ENCODE measurements at regions not wholly inside any gene's neighbourhood (a gene's known extent, or its start where the extent isn't known, plus 50 kb on each side); places are given as distances from the start of the nearest gene placed in this dataset.

DNA sequence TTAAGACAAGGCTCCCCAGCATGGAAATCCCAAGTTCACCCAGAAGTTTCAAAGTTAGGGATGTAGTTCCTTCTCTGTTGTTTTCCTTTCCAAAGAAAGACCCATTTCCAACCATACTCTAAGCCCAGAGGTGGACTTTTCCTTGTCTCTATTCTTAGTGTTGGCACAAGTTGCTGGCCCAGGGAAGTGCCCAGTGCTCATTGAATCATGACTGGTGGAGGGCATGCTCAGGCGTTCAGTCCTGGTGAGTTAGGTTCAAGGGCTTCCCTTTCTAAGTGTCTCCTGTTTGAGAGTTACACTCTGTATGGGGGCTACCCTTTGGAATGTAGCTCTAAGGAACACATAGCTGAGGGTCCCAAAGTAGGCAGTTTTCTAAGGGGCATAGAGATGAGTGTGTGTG is 389.5 kb downstream of the KCNRG start:
- Histone ChIP-seq H3K9me3 (no peaks in the 10 kb centered on the region), H3K27ac (no peak overlapping the region), H3K4me3 (no peak overlapping the region), H3K9ac (ENCODE audit: low read depth in 2 of 2, low read length in 2 of 2) (no peak overlapping the region), H3K4me1 (no peaks in the 10 kb centered on the region), H3K27me3 (no peaks in the 10 kb centered on the region), H3K36me3 (no peaks in the 10 kb centered on the region)
- DNase-seq: no peak
- TF ChIP-seq, protein P1, sequence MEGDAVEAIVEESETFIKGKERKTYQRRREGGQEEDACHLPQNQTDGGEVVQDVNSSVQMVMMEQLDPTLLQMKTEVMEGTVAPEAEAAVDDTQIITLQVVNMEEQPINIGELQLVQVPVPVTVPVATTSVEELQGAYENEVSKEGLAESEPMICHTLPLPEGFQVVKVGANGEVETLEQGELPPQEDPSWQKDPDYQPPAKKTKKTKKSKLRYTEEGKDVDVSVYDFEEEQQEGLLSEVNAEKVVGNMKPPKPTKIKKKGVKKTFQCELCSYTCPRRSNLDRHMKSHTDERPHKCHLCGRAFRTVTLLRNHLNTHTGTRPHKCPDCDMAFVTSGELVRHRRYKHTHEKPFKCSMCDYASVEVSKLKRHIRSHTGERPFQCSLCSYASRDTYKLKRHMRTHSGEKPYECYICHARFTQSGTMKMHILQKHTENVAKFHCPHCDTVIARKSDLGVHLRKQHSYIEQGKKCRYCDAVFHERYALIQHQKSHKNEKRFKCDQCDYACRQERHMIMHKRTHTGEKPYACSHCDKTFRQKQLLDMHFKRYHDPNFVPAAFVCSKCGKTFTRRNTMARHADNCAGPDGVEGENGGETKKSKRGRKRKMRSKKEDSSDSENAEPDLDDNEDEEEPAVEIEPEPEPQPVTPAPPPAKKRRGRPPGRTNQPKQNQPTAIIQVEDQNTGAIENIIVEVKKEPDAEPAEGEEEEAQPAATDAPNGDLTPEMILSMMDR (IDR thresholded peaks at IDR 0.05): no peak
- intact Hi-C loops (cut with DNase I): no loop called here

DNA sequence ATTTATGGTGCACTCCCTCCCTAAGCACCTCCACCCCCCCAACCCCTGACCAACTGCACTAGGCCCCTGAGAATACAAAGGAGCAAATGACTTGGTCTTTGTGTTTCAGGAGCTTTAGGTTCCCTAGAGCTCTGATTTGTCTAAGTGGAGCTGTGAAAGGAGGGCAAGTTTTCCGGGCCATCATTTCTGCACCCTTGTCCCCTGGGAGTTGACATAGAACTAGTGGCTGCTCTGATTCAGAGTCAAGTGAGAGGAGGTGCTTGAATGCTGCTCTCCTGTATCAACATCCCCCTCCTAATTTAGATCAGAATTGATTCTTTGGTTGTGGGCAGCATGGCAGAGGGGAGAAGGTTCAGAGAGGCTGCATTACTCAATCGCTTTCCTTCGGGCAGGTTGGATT is 391.6 kb downstream of the KCNRG start:
- H3K4me3 ChIP-seq: no peak overlapping the region
- no peaks in the 10 kb centered on the region for H3K4me1 ChIP-seq
- no peaks in the 10 kb centered on the region for H3K27me3 ChIP-seq
- intact Hi-C loops (cut with DNase I): no loop called here
- no peaks in the 10 kb centered on the region for H3K9me3 ChIP-seq
- TF ChIP-seq, protein P1 (IDR thresholded peaks at IDR 0.05): no peak
- H3K27ac ChIP-seq: no peak overlapping the region
- DNase-seq: no peak
- H3K36me3 ChIP-seq: no peaks in the 10 kb centered on the region
- H3K9ac ChIP-seq (ENCODE audit: low read depth in 2 of 2, low read length in 2 of 2): no peak overlapping the region

DNA sequence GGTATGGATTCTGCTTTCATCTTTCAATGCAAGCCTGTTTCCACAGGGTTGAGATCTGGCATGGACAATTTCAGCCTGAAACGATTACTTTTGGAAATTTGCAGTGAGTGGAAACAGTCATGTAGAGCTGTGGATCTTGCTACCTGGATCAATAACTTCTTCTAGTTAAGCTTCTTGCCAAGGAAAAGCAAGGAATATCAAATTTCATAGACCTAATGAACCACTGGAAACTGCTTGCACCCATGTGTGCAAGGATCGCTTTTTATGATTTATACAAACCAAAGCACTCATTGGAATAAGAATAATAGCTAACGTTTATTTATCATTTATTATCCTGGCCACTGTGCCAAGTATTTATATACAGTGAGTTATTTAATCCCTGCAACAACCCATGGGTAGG is 392.8 kb downstream of the KCNRG start:
- H3K9ac ChIP-seq (ENCODE audit: low read depth in 2 of 2, low read length in 2 of 2): no peak overlapping the region
- H3K4me1 ChIP-seq: no peaks in the 10 kb centered on the region
- H3K4me3 ChIP-seq: no peak overlapping the region
- no peaks in the 10 kb centered on the region for H3K36me3 ChIP-seq
- TF ChIP-seq, protein P1 (IDR thresholded peaks at IDR 0.05): no peak
- no peaks in the 10 kb centered on the region for H3K9me3 ChIP-seq
- intact Hi-C loops (cut with DNase I): no loop called here
- no peak for DNase-seq
- no peak overlapping the region for H3K27ac ChIP-seq
- H3K27me3 ChIP-seq: no peaks in the 10 kb centered on the region

DNA sequence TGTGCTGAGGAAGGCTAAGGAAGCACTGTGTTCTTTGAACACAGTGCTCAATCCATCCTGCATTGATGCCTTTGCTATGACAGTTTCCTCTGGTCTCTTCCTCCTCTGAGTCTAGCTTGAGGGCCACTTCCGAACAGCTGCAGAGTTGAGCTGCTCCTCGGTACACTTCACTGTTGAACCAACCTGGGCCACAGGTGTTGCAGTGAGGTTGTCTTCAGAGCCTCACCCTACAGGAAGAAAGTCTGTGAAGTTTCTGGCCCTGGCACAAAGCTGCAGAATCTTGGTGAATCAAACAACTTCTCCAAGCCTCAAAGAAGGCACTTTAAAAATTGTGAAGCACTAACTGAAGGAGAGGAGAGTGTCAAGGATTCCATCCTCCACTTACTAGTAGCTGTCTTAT is 394.0 kb downstream of the KCNRG start:
- TF ChIP-seq, protein P1 (IDR thresholded peaks at IDR 0.05): no peak
- no peak for DNase-seq
- H3K4me1 ChIP-seq: no peaks in the 10 kb centered on the region
- no peak overlapping the region for H3K27ac ChIP-seq
- no peak overlapping the region for H3K4me3 ChIP-seq
- intact Hi-C loops (cut with DNase I): no loop called here
- H3K9me3 ChIP-seq: no peaks in the 10 kb centered on the region
- no peaks in the 10 kb centered on the region for H3K36me3 ChIP-seq
- no peak overlapping the region for H3K9ac ChIP-seq (ENCODE audit: low read depth in 2 of 2, low read length in 2 of 2)
- H3K27me3 ChIP-seq: no peaks in the 10 kb centered on the region

DNA sequence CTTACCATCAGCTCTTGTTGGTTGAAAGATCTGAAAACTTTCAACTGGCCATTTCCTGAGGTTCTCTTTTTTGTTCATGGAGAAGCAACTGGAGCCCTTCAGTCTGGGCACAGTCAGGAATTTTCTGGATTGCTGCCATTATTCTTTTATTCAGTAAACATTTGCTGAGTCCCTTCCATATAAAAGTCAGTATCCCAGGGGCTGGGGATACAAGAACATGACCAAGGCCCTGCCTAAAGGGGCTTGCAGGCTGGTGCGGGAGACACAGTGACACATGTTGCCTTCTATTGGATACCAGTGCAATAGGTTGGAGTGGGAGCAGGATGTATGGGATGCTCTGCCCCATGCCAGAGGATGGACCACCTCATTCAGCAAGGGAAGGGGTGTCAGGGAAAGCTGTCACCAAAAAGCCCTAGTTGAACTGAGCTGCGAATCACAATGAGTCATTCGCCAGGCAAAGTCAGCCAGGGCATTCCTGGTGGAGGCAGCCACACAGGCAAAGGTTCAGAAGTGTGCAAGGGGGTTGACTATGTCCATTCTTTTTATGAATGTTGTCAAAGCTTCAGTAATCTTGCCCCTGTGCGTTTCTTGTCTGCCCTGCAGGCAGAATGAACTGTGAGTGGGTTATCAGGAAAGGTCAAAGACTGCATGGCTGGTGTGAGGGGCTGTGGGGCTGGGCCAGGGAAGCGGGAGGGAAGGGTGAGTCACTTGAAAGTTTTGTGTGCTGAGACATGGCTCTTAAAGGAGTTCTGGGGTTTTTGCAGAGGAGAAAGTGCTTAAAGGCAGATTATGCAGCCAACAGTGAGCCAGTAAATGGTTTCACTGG is 395.9 kb downstream of the KCNRG start:
- no peaks in the 10 kb centered on the region for H3K4me1 ChIP-seq
- intact Hi-C loops (cut with DNase I): no loop called here
- TF ChIP-seq, protein P1 (IDR thresholded peaks at IDR 0.05): no peak
- H3K9ac ChIP-seq (ENCODE audit: low read depth in 2 of 2, low read length in 2 of 2): no peak overlapping the region
- no peaks in the 10 kb centered on the region for H3K27me3 ChIP-seq
- no peak overlapping the region for H3K27ac ChIP-seq
- H3K36me3 ChIP-seq: no peaks in the 10 kb centered on the region
- no peak overlapping the region for H3K4me3 ChIP-seq
- no peak for DNase-seq
- no peaks in the 10 kb centered on the region for H3K9me3 ChIP-seq

Data from colonic mucosa (tissue), 4 donors.